ENCODE measurements at regions not wholly inside any gene's neighbourhood (a gene's known extent, or its start where the extent isn't known, plus 50 kb on each side); places are given as distances from the start of the nearest gene placed in this dataset.

DNA sequence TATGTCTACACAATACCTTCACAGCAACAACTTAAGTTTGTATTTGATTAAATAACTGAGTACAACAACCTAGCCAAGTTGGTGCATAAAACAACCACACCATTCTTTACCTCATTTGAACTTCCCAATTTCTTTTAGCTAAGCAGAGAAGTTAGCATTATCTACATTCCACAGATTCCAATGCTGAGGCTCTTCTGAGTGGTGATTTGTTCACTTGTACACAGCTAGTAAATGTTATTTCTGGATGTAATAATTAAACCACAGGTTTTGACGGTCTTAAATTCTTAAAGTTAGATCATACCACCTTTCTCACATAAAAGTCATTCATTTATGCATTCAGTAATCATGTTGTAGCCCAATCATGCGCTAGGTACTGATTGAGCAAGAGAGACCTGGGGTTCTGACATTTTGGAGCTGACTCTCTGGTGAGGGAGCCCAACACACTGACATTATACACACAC is 102.5 kb downstream of the SST start:
- no peaks in the 10 kb centered on the region for H3K9me3 ChIP-seq
- H3K4me1 ChIP-seq (ENCODE audit: control insufficient read depth in 1 of 2, low read depth in 2 of 2) = peaks cover 8 to 21% of the 10 kb centered on the region in 2 donors
- no peaks in the 10 kb centered on the region for H3K27me3 ChIP-seq (replicated peaks; ENCODE audit: insufficient read depth)
- H3K36me3 ChIP-seq = no peaks in the 10 kb centered on the region
- DNase-seq (ENCODE audit: low spot score) = no peak
- no peak for ATAC-seq (ENCODE audit: insufficient number of reproducible peaks, low FRiP score, low read depth)
- H3K27ac ChIP-seq = no peak overlapping the region
- H3K4me3 ChIP-seq = no peak overlapping the region
- TF ChIP-seq, protein P1, sequence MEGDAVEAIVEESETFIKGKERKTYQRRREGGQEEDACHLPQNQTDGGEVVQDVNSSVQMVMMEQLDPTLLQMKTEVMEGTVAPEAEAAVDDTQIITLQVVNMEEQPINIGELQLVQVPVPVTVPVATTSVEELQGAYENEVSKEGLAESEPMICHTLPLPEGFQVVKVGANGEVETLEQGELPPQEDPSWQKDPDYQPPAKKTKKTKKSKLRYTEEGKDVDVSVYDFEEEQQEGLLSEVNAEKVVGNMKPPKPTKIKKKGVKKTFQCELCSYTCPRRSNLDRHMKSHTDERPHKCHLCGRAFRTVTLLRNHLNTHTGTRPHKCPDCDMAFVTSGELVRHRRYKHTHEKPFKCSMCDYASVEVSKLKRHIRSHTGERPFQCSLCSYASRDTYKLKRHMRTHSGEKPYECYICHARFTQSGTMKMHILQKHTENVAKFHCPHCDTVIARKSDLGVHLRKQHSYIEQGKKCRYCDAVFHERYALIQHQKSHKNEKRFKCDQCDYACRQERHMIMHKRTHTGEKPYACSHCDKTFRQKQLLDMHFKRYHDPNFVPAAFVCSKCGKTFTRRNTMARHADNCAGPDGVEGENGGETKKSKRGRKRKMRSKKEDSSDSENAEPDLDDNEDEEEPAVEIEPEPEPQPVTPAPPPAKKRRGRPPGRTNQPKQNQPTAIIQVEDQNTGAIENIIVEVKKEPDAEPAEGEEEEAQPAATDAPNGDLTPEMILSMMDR (IDR thresholded peaks at IDR 0.05) = no peak

- no peak overlapping the region for H3K4me3 ChIP-seq
- no peak overlapping the region for H3K27ac ChIP-seq
- H3K36me3 ChIP-seq = no peaks in the 10 kb centered on the region
- ATAC-seq (ENCODE audit: insufficient number of reproducible peaks, low FRiP score, low read depth) (no peak), DNase-seq (ENCODE audit: low spot score) (no peak)
- peaks cover 8 to 21% of the 10 kb centered on the region in 2 donors for H3K4me1 ChIP-seq (ENCODE audit: control insufficient read depth in 1 of 2, low read depth in 2 of 2)
- H3K9me3 ChIP-seq = no peaks in the 10 kb centered on the region
- TF ChIP-seq, protein P1 (IDR thresholded peaks at IDR 0.05) = no peak
- no peaks in the 10 kb centered on the region for H3K27me3 ChIP-seq (replicated peaks; ENCODE audit: insufficient read depth)
These were observed 103.2 kb downstream of the SST start for GRCh38 chr3:187567021-187567420.

DNA sequence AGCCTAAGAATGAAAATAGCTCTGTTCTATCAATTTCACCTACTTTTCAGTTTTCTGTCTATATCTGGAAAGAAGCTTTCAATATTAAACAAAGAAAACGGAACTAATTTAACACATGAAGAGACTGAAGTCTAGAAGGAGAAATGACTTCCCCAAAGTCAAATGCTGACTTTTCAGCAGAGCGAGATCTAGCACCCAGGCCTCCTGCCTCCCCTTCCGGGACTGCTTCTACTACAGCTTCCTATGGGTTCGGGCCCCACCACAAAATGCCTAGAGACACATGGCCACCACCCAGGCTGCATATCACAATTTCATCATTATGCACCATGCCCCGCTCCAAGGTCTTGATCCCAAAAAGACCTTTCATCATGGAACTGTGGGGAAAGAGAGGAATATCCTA is 104.5 kb downstream of the SST start:
- peaks cover 8 to 21% of the 10 kb centered on the region in 2 donors for H3K4me1 ChIP-seq (ENCODE audit: control insufficient read depth in 1 of 2, low read depth in 2 of 2)
- no peaks in the 10 kb centered on the region for H3K9me3 ChIP-seq
- H3K27ac ChIP-seq = no peak overlapping the region
- no peaks in the 10 kb centered on the region for H3K27me3 ChIP-seq (replicated peaks; ENCODE audit: insufficient read depth)
- ATAC-seq (ENCODE audit: insufficient number of reproducible peaks, low FRiP score, low read depth) = no peak
- no peak for DNase-seq (ENCODE audit: low spot score)
- no peak overlapping the region for H3K4me3 ChIP-seq
- TF ChIP-seq, protein P1 (IDR thresholded peaks at IDR 0.05) = no peak
- H3K36me3 ChIP-seq = no peaks in the 10 kb centered on the region

DNA sequence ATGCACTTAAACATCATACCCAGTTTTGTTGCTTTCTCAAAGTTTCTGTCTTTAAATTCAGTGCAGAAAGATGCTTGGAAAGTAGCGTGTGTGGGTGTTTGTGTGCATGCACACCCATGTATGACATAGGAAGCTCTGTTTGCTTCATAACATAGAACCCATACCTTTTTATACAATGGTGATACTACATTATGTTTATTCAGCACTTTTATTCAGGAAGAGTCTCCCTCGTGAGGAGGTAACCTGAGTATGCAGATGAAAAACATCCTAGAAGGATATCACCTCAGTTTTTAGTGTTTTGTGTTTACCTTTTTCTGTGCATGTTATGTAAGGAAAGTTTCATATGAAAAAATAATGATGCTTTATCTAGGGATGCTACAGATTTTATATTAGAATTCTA is 111.2 kb downstream of the SST start:
- ATAC-seq (ENCODE audit: insufficient number of reproducible peaks, low FRiP score, low read depth) = no peak
- H3K27ac ChIP-seq = no peak overlapping the region
- DNase-seq (ENCODE audit: low spot score) = no peak
- H3K4me3 ChIP-seq = no peak overlapping the region
- no peaks in the 10 kb centered on the region for H3K27me3 ChIP-seq (replicated peaks; ENCODE audit: insufficient read depth)
- TF ChIP-seq, protein P1 (IDR thresholded peaks at IDR 0.05) = no peak
- H3K4me1 ChIP-seq (ENCODE audit: control insufficient read depth in 1 of 2, low read depth in 2 of 2) = no peaks in the 10 kb centered on the region
- no peaks in the 10 kb centered on the region for H3K9me3 ChIP-seq
- no peaks in the 10 kb centered on the region for H3K36me3 ChIP-seq

GRCh38 chr3:187551416-187551815 is 118.8 kb downstream of the SST start:
- no peak for DNase-seq (ENCODE audit: low spot score)

More at GRCh38 chr3:187551416-187551815, 118.8 kb downstream of the SST start:
- H3K4me3 ChIP-seq = no peak overlapping the region
- H3K27me3 ChIP-seq (replicated peaks; ENCODE audit: insufficient read depth) = no peaks in the 10 kb centered on the region
- no peaks in the 10 kb centered on the region for H3K9me3 ChIP-seq
- ATAC-seq (ENCODE audit: insufficient number of reproducible peaks, low FRiP score, low read depth) = no peak
- H3K36me3 ChIP-seq = no peaks in the 10 kb centered on the region
- no peak overlapping the region for H3K27ac ChIP-seq
- TF ChIP-seq, protein P1 (IDR thresholded peaks at IDR 0.05) = no peak
- H3K4me1 ChIP-seq (ENCODE audit: control insufficient read depth in 1 of 2, low read depth in 2 of 2) = no peaks in the 10 kb centered on the region

Data from thoracic aorta (tissue), 2 donors.